IPS DF 6.9 (cell line): ENCODE measurements at regions not wholly inside any gene's neighbourhood (a gene's known extent, or its start where the extent isn't known, plus 50 kb on each side); places are given as distances from the start of the nearest gene placed in this dataset.
"Not testable (repeated sequence)": the region's sequence is repeated elsewhere in the genome, so short reads cannot be mapped to it uniquely, and the experiment has no call there.

ENCODE experiments used
- DNase-seq: peaks from one replicate; pipeline ENCODE4 v3.0.0-alpha.2; 2013; ENCODE audit warnings: low read depth, low spot score
- H3K27ac ChIP-seq: one replicate; pipeline ENCODE4 v1.5.1; 2013; ENCODE audit warnings: low read length, control low read depth
- H3K27me3 ChIP-seq: 2 replicates; pipeline ENCODE4 v1.6.1; 2013; ENCODE audit warnings: mild to moderate bottlenecking, low read length; ENCODE audit not compliant: control insufficient read depth, insufficient read depth
- H3K36me3 ChIP-seq: 2 replicates; pipeline ENCODE4 v1.6.1; 2013; ENCODE audit warnings: low read length; ENCODE audit not compliant: control insufficient read depth, insufficient read depth
- H3K4me1 ChIP-seq: 2 replicates; pipeline ENCODE4 v1.6.1; 2013; ENCODE audit warnings: low read length; ENCODE audit not compliant: control insufficient read depth, insufficient read depth
- H3K4me3 ChIP-seq: 2 replicates; pipeline ENCODE4 v1.5.1; 2013; ENCODE audit warnings: mild to moderate bottlenecking, low read length
- H3K9me3 ChIP-seq: 2 replicates; pipeline ENCODE4 v1.6.1; 2013; ENCODE audit warnings: low read length, inconsistent platforms; ENCODE audit not compliant: control insufficient read depth, insufficient read depth
- WGBS: extraction: QIAGEN DNeasy Blood & Tissue Kit; methylation state at CpG from one replicate; pipeline ENCODE4 v1.1.7; 2013; ENCODE audit warnings: mixed read lengths, missing lambda C conversion rate; ENCODE audit not compliant: insufficient read length, insufficient coverage; 5-methylcytosine and 5-hydroxymethylcytosine counted together

- no peaks in the 10 kb centered on the region for H3K27me3 ChIP-seq
- no peaks in the 10 kb centered on the region for H3K9me3 ChIP-seq
- DNase-seq, result no peak
- H3K4me1 ChIP-seq, result peaks cover 3% of the 10 kb centered on the region; the same call in 1 of the 2 replicates
- H3K4me3 ChIP-seq, result no peak overlapping the region
- H3K36me3 ChIP-seq, result no peaks in the 10 kb centered on the region
- no CpG with 5 or more reads among the region's 34 CpGs for WGBS
- H3K27ac ChIP-seq, result no peak overlapping the region
Observed at GRCh38 chr16:5186381-5186903, 88.8 kb upstream of the EEF2KMT start.

DNA sequence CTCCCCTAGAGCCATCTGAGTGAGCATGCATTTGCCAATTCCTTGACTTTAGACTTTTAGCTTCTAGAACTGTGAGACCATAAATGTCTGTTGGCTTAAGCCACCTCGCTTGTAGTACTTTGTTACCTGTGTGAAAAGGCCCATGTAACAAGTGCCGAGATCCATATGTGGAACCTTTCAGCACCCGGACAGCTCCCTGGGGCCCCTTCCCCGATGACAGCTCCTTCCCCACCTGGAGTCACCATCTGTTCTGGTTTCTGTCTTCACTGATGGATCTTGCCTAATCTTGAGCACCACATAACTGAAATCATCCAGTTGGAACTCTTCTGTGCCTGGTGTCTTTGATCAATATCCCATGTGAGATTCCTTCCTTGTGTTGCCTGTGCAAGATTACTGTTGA, 78.9 kb upstream of the EEF2KMT start:
- DNase-seq, result no peak
- no CpG with 5 or more reads among the region's 4 CpGs for WGBS
- no peak overlapping the region for H3K4me3 ChIP-seq
- no peaks in the 10 kb centered on the region; the same call in 1 of the 2 replicates for H3K9me3 ChIP-seq
- H3K27me3 ChIP-seq, result no peaks in the 10 kb centered on the region
- H3K4me1 ChIP-seq, result no peaks in the 10 kb centered on the region; the same call in 1 of the 2 replicates
- no peak overlapping the region for H3K27ac ChIP-seq
- no peaks in the 10 kb centered on the region for H3K36me3 ChIP-seq

GRCh38 chr16:5175266-5175665, 77.7 kb upstream of the EEF2KMT start:
- H3K9me3 ChIP-seq, result no peaks in the 10 kb centered on the region; the same call in 1 of the 2 replicates
- no peaks in the 10 kb centered on the region for H3K27me3 ChIP-seq
- no peaks in the 10 kb centered on the region; the same call in 1 of the 2 replicates for H3K4me1 ChIP-seq
- DNase-seq, result no peak
- no peak overlapping the region for H3K4me3 ChIP-seq
- WGBS, result no CpG with 5 or more reads among the region's 5 CpGs
- no peak overlapping the region for H3K27ac ChIP-seq
- no peaks in the 10 kb centered on the region for H3K36me3 ChIP-seq

- no peaks in the 10 kb centered on the region for H3K36me3 ChIP-seq
- H3K4me1 ChIP-seq, result 0 out of 2 replicates have a peak, but pooled peaks cover 4% of the 10 kb centered on the region
- H3K9me3 ChIP-seq, result no peaks in the 10 kb centered on the region
- no CpG with 5 or more reads among the region's 6 CpGs for WGBS
- no peaks in the 10 kb centered on the region for H3K27me3 ChIP-seq
- H3K4me3 ChIP-seq, result no peak overlapping the region
- no peak for DNase-seq
- H3K27ac ChIP-seq, result no peak overlapping the region
Observed at GRCh38 chr16:5166486-5166885, 68.9 kb upstream of the EEF2KMT start.

DNA sequence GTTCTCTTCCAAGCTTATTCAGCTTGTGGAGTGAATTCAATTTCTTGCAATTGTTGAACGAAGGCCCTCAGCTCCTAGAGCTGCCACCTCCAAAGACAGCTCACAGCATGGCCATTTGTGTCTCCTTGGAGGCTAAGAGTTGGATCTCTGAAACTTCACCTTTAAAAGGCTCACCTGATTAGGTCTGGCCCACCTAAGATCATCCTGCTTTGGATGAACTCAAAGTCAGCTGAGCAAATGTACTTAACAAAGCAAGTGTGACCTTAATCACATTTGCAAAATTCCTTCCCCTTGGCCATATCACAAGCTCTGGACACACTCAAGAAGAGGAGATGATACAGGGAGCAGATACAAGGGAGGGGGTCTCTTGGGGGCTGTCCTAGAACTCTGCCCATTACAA, 67.8 kb upstream of the EEF2KMT start:
- WGBS, result no CpG with 5 or more reads among the region's 1 CpG
- not testable (repeated sequence) for H3K27ac ChIP-seq, H3K27me3 ChIP-seq, DNase-seq, H3K9me3 ChIP-seq, H3K4me3 ChIP-seq, H3K4me1 ChIP-seq, H3K36me3 ChIP-seq

GRCh38 chr16:5162801-5163200, 65.2 kb upstream of the EEF2KMT start:
- not testable (repeated sequence) for H3K4me1 ChIP-seq, H3K4me3 ChIP-seq, H3K9me3 ChIP-seq, DNase-seq, H3K27ac ChIP-seq, H3K36me3 ChIP-seq, H3K27me3 ChIP-seq
- no CpG with 5 or more reads among the region's 5 CpGs for WGBS

DNA sequence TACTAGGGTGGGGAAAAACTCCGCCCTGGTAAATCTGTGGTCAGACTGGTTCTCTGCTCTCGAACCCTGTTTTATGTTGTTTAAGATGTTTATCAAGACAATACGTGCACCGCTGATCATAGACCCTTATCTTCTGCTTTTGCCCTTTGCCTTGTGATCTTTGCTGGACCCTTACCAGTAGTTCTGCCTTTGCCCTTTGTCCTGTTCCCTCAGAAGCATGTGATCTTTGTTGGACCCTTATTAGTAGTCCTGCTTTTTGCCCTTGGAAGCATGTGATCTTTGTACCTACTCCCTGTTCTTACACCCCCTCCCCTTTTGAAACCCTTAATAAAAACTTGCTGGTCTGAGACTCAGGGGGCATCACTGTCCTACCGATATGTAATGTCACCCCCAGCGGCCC, 64.3 kb upstream of the EEF2KMT start:
- no CpG with 5 or more reads among the region's 6 CpGs for WGBS
- H3K36me3 ChIP-seq, H3K27me3 ChIP-seq, H3K4me1 ChIP-seq, H3K4me3 ChIP-seq, DNase-seq, H3K27ac ChIP-seq, H3K9me3 ChIP-seq: not testable (repeated sequence)

- not testable (repeated sequence) for DNase-seq, H3K4me3 ChIP-seq, H3K9me3 ChIP-seq, H3K27ac ChIP-seq, H3K36me3 ChIP-seq, H3K4me1 ChIP-seq, H3K27me3 ChIP-seq
- no CpG with 5 or more reads among the region's 4 CpGs for WGBS
Observed at GRCh38 chr16:5160010-5160409, 62.4 kb upstream of the EEF2KMT start.

GRCh38 chr16:5159537-5159936, 61.9 kb upstream of the EEF2KMT start:
- not testable (repeated sequence) for H3K9me3 ChIP-seq, DNase-seq, H3K36me3 ChIP-seq, H3K27ac ChIP-seq, H3K4me1 ChIP-seq, H3K27me3 ChIP-seq, H3K4me3 ChIP-seq
- no CpG with 5 or more reads among the region's 5 CpGs for WGBS

- no peak for DNase-seq
- Histone ChIP-seq H3K27ac (no peak overlapping the region), H3K4me3 (no peak overlapping the region), H3K9me3 (no peaks in the 10 kb centered on the region), H3K4me1 (no peaks in the 10 kb centered on the region), H3K27me3 (no peaks in the 10 kb centered on the region), H3K36me3 (no peaks in the 10 kb centered on the region)
- WGBS, result no CpG with 5 or more reads among the region's 3 CpGs
Observed at GRCh38 chr16:5158494-5158893, 60.9 kb upstream of the EEF2KMT start.

DNA sequence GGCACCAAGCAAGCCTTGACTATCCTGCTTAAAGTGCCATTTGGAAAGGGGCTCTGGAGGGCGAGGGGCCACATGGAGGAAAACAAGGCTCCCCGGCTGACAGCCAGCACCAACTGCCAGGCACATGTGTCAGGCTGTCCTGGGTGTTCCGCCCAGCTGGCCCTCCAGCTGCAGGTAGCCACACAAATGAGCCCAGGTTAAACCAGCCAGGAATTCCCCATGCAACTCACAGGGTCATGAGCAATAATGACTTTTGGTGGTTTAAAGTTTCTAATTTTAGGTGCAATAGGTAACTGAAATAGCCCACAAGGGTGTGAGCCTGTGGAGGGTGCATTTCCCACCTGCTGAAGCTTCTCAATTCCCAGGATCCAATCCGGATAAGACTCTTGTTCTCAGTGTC, 58.9 kb upstream of the EEF2KMT start:
- not testable (repeated sequence) for H3K4me3 ChIP-seq, H3K4me1 ChIP-seq, H3K27me3 ChIP-seq, H3K9me3 ChIP-seq, H3K27ac ChIP-seq, DNase-seq, H3K36me3 ChIP-seq
- WGBS, result no CpG with 5 or more reads among the region's 4 CpGs
